ENCODE measurements at regions not wholly inside any gene's neighbourhood (a gene's known extent, or its start where the extent isn't known, plus 50 kb on each side); places are given as distances from the start of the nearest gene placed in this dataset.

- Mint-ChIP-seq H3K4me3 (no peak overlapping the region), H3K36me3 (peaks cover 9% of the 10 kb centered on the region)
- no peak for DNase-seq (ENCODE audit: extremely low spot score, unreplicated experiment)
Observed at GRCh38 chr12:107331912-107332311, 238.6 kb upstream of the CRY1 start.

GRCh38 chr12:107332743-107333142 lies 239.4 kb upstream of the CRY1 start:
- H3K9me3 Mint-ChIP-seq, result peaks cover 9% of the 10 kb centered on the region
- H3K27me3 Mint-ChIP-seq, result peaks cover 9% of the 10 kb centered on the region
- peaks cover 9% of the 10 kb centered on the region for H3K36me3 Mint-ChIP-seq
- H3K4me3 Mint-ChIP-seq, result no peak overlapping the region
- no peak for TF ChIP-seq CTCF (conservative IDR thresholded peaks at IDR 0.05)
- DNase-seq (ENCODE audit: extremely low spot score, unreplicated experiment), result no peak
- H3K27ac Mint-ChIP-seq, result no peak overlapping the region
- H3K4me1 Mint-ChIP-seq (ENCODE audit: unreplicated experiment), result peaks cover 7% of the 10 kb centered on the region

More at GRCh38 chr12:107331912-107332311, 238.6 kb upstream of the CRY1 start:
- TF ChIP-seq CTCF (conservative IDR thresholded peaks at IDR 0.05), result no peak
- H3K9me3 Mint-ChIP-seq, result peaks cover 9% of the 10 kb centered on the region
- H3K27ac Mint-ChIP-seq, result no peak overlapping the region
- H3K27me3 Mint-ChIP-seq, result peaks cover 11% of the 10 kb centered on the region
- H3K4me1 Mint-ChIP-seq (ENCODE audit: unreplicated experiment), result peaks cover 14% of the 10 kb centered on the region

GRCh38 chr12:107335802-107336570 lies 242.6 kb upstream of the CRY1 start:
- DNase-seq (ENCODE audit: extremely low spot score, unreplicated experiment), result no peak
- Mint-ChIP-seq H3K27me3 (peaks cover 6% of the 10 kb centered on the region), H3K36me3 (peaks cover 9% of the 10 kb centered on the region), H3K4me1 (ENCODE audit: unreplicated experiment) (peaks cover 18% of the 10 kb centered on the region), H3K27ac (no peak overlapping the region), H3K4me3 (no peak overlapping the region), H3K9me3 (peaks cover 9% of the 10 kb centered on the region)
- TF ChIP-seq CTCF (conservative IDR thresholded peaks at IDR 0.05), result no peak

GRCh38 chr12:107336695-107337094 lies 243.3 kb upstream of the CRY1 start:
- H3K27ac Mint-ChIP-seq, result no peak overlapping the region
- H3K36me3 Mint-ChIP-seq, result peaks cover 9% of the 10 kb centered on the region
- H3K9me3 Mint-ChIP-seq, result peaks cover 9% of the 10 kb centered on the region
- no peak for TF ChIP-seq CTCF (conservative IDR thresholded peaks at IDR 0.05)
- peaks cover 18% of the 10 kb centered on the region for H3K4me1 Mint-ChIP-seq (ENCODE audit: unreplicated experiment)
- DNase-seq (ENCODE audit: extremely low spot score, unreplicated experiment), result no peak
- H3K4me3 Mint-ChIP-seq, result no peak overlapping the region
- H3K27me3 Mint-ChIP-seq, result peaks cover 6% of the 10 kb centered on the region

GRCh38 chr12:107337346-107338095 lies 244.2 kb upstream of the CRY1 start:
- Mint-ChIP-seq H3K4me3 (no peak overlapping the region), H3K4me1 (ENCODE audit: unreplicated experiment) (peaks cover 14% of the 10 kb centered on the region), H3K27me3 (peaks cover 6% of the 10 kb centered on the region), H3K27ac (no peak overlapping the region), H3K9me3 (peaks cover 9% of the 10 kb centered on the region), H3K36me3 (peaks cover 9% of the 10 kb centered on the region)
- TF ChIP-seq CTCF (conservative IDR thresholded peaks at IDR 0.05), result no peak
- no peak for DNase-seq (ENCODE audit: extremely low spot score, unreplicated experiment)

Measured in type B pancreatic cell (in vitro differentiated cells).